Sigmoid colon (tissue), 6 donors: ENCODE measurements at regions not wholly inside any gene's neighbourhood (a gene's known extent, or its start where the extent isn't known, plus 50 kb on each side); places are given as distances from the start of the nearest gene placed in this dataset.

Experiments used
- DNase-seq: peaks from one replicate; pipeline ENCODE4 v3.0.0-alpha.2; 2019
- H3K27ac ChIP-seq, 4 donors: fragments of 200-600 bp; sonication (generic); one replicate each; pipeline ENCODE4 v1.5.1; 2016 to 2019; ENCODE audit warnings: mild to moderate bottlenecking in 1 of 4
- H3K27me3 ChIP-seq, 3 donors: fragments of 200-600 bp; sonication (generic); one replicate each; pipeline ENCODE4 v1.5.1; 2019; ENCODE audit warnings: mild to moderate bottlenecking in 1 of 3
- H3K36me3 ChIP-seq, 4 donors: fragments of 200-600 bp; sonication (generic); one replicate each; pipeline ENCODE4 v1.5.1; 2016 to 2019
- H3K4me1 ChIP-seq, 4 donors: fragments of 200-600 bp; sonication (generic); one replicate each; pipeline ENCODE4 v1.5.1; 2017 to 2019
- H3K4me3 ChIP-seq, 4 donors: fragments of 200-600 bp; sonication (generic); one replicate each; pipeline ENCODE4 v1.5.1; 2017 to 2019; ENCODE audit warnings: mild to moderate bottlenecking in 2 of 4, moderate library complexity in 1 of 4
- H3K9me3 ChIP-seq, 4 donors: fragments of 200-600 bp in 3 of 4; sonication (generic) in 3 of 4; one replicate each; pipeline versions ENCODE4 v1.5.1 to v1.6.1; 2013 to 2019
- EP300 ChIP-seq, 4 donors: sonication (generic); formaldehyde crosslinking; IDR thresholded peaks; one replicate each; pipeline ENCODE4 v1.6.1; 2017; ENCODE audit warnings: antibody characterized with exemption in 4 of 4
- POLR2A ChIP-seq, 2 donors: fragments of 450-650 bp; IDR thresholded peaks; one replicate each; pipeline ENCODE4 v1.6.1; 2016; ENCODE audit warnings: antibody characterized with exemption in 2 of 2, mild to moderate bottlenecking in 2 of 2, moderate library complexity in 2 of 2
- POLR2AphosphoS5 ChIP-seq, 4 donors: sonication (generic); formaldehyde crosslinking; IDR thresholded peaks; one replicate each; pipeline ENCODE4 v1.6.1; 2017; ENCODE audit warnings: antibody characterized with exemption in 4 of 4
- WGBS, 2 donors: extraction: QIAGEN DNeasy Blood & Tissue Kit; methylation state at CpG; one replicate each; pipeline ENCODE4 v1.1.7; 2013; 5-methylcytosine and 5-hydroxymethylcytosine counted together
- intact Hi-C: fragments of 100-400 bp; cut with DNase I; formaldehyde crosslinking; loops from one replicate; pipeline ENCODE4 v1.15.1; 2023
- TF ChIP-seq, protein P1 (sequence below), 4 experiments: fragments of 450-650 bp in 3 of 4; fragments of 200-600 bp in 1 of 4; IDR thresholded peaks; one replicate each; pipeline ENCODE4 v1.5.1; 2016 to 2019; ENCODE audit warnings: antibody characterized with exemption in 4 of 4, mild to moderate bottlenecking in 3 of 4, moderate library complexity in 2 of 4
- donor health status: healthy with polysubstance abuse.
- donor health status: healthy.

GRCh38 chr5:67341478-67341877, 144.9 kb upstream of the CD180 start:
- no peaks in the 10 kb centered on the region for H3K4me1 ChIP-seq
- intact Hi-C loops = no loop called here
- H3K9me3 ChIP-seq = no peaks in the 10 kb centered on the region
- H3K27me3 ChIP-seq = no peaks in the 10 kb centered on the region
- H3K27ac ChIP-seq = no peak overlapping the region
- no peak overlapping the region for H3K4me3 ChIP-seq
- 92% methylated on average over 2 of the region's 2 CpGs for WGBS, 2 donors
- TF ChIP-seq EP300 (IDR thresholded peaks at IDR 0.05) = no peak
- TF ChIP-seq, protein P1, sequence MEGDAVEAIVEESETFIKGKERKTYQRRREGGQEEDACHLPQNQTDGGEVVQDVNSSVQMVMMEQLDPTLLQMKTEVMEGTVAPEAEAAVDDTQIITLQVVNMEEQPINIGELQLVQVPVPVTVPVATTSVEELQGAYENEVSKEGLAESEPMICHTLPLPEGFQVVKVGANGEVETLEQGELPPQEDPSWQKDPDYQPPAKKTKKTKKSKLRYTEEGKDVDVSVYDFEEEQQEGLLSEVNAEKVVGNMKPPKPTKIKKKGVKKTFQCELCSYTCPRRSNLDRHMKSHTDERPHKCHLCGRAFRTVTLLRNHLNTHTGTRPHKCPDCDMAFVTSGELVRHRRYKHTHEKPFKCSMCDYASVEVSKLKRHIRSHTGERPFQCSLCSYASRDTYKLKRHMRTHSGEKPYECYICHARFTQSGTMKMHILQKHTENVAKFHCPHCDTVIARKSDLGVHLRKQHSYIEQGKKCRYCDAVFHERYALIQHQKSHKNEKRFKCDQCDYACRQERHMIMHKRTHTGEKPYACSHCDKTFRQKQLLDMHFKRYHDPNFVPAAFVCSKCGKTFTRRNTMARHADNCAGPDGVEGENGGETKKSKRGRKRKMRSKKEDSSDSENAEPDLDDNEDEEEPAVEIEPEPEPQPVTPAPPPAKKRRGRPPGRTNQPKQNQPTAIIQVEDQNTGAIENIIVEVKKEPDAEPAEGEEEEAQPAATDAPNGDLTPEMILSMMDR (IDR thresholded peaks at IDR 0.05) = no peak
- no peak for TF ChIP-seq POLR2A (IDR thresholded peaks at IDR 0.05)
- TF ChIP-seq POLR2AphosphoS5 (IDR thresholded peaks at IDR 0.05) = no peak
- no peak for DNase-seq
- H3K36me3 ChIP-seq = no peaks in the 10 kb centered on the region

DNA sequence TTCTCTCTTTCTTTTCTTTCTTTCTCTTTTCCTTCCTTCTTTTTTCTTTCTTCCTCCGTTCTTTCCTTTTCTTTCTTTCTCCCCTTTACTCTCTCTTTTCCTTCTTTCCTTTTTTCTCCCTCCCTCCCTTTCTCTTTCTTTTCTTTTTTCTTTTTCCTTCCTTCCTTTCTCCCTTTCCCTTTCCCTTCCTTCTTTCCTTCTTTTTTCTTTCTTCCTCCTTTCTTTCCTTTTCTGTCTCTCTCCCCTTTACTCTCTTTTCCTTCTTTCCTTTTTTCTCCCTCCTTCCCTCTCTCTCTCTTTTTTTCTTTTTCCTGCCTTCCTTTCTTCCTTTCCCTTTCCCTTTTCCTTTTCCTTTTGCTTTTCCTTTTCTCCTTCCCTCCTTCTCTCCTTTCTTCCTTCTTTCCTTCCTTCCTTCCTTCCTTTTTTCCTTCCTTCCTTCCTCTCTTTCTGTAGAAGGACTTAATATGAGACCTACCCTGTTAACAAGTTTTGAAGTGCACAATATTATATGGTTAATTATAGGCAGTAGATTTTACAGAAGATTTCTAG, 142.7 kb upstream of the CD180 start:
- Histone ChIP-seq H3K27me3 (no peaks in the 10 kb centered on the region), H3K27ac (no peak overlapping the region), H3K4me3 (no peak overlapping the region), H3K36me3 (no peaks in the 10 kb centered on the region), H3K4me1 (peaks cover 0 to 6% (median 3%) of the 10 kb centered on the region in 4 donors), H3K9me3 (no peaks in the 10 kb centered on the region)
- WGBS, 2 donors = 94 to 96% methylated on average over 1 of the region's 1 CpG
- TF ChIP-seq POLR2AphosphoS5 (IDR thresholded peaks at IDR 0.05) = no peak
- no peak for TF ChIP-seq EP300 (IDR thresholded peaks at IDR 0.05)
- TF ChIP-seq, protein P1 (IDR thresholded peaks at IDR 0.05) = no peak
- no peak for TF ChIP-seq POLR2A (IDR thresholded peaks at IDR 0.05)
- no peak for DNase-seq
- intact Hi-C loops = no loop called here

- no peaks in the 10 kb centered on the region for H3K36me3 ChIP-seq
These were observed 141.8 kb upstream of the CD180 start for GRCh38 chr5:67338421-67338820.

DNA sequence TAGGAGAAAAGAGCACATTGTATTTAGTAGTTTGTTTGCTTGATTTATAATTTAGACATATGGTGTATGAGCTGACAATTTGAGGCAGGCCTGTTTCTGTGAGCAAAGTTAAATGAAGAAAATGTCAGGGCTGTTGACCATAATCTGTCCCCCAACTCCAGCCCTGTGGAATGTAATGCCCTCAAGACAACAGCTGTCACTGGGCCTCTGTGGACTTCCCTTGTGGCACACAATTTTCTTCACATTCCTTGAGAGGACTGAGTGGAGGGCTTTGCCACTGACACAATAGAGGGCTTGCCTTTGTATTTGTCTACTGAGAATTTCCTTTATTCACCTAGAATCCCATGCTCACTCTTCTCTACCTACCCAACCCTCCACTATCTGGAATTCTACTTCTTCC, 141.2 kb upstream of the CD180 start:
- TF ChIP-seq POLR2A (IDR thresholded peaks at IDR 0.05) = no peak
- TF ChIP-seq POLR2AphosphoS5 (IDR thresholded peaks at IDR 0.05) = no peak
- TF ChIP-seq, protein P1 (IDR thresholded peaks at IDR 0.05) = no peak
- no peak for TF ChIP-seq EP300 (IDR thresholded peaks at IDR 0.05)
- Histone ChIP-seq H3K27ac (no peak overlapping the region), H3K4me3 (no peak overlapping the region), H3K9me3 (no peaks in the 10 kb centered on the region), H3K36me3 (no peaks in the 10 kb centered on the region), H3K4me1 (peaks cover 0 to 6% (median 3%) of the 10 kb centered on the region in 4 donors), H3K27me3 (no peaks in the 10 kb centered on the region)
- intact Hi-C loops = no loop called here
- no peak for DNase-seq

More at GRCh38 chr5:67338421-67338820, 141.8 kb upstream of the CD180 start:
- Histone ChIP-seq H3K4me1 (peaks cover 0 to 6% (median 3%) of the 10 kb centered on the region in 4 donors), H3K9me3 (no peaks in the 10 kb centered on the region), H3K27ac (no peak overlapping the region), H3K4me3 (no peak overlapping the region), H3K27me3 (no peaks in the 10 kb centered on the region)
- no peak for TF ChIP-seq POLR2AphosphoS5 (IDR thresholded peaks at IDR 0.05)
- TF ChIP-seq, protein P1 (IDR thresholded peaks at IDR 0.05) = no peak
- TF ChIP-seq POLR2A (IDR thresholded peaks at IDR 0.05) = no peak
- no peak for TF ChIP-seq EP300 (IDR thresholded peaks at IDR 0.05)
- intact Hi-C loops = no loop called here
- no peak for DNase-seq

DNA sequence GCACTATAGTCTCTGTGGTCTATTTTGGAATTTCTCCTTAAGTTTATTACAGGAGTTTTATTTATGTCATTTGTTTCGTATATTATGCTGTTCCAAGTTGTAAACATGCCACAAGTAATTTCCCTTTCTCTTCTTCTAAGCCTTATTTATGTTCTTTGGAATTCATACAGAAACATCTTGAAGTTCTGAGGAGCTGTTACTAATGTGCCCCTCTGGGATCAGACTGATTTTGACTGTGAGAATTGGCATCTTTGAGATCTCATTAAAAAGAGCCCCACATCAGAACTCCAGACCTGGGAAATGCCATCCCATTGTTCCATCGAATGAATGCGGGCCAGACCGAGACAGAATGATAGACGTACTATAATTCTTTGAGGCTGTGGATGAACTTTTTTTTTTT, 138.8 kb upstream of the CD180 start:
- no peak overlapping the region for H3K27ac ChIP-seq
- no peak for DNase-seq
- peaks cover 0 to 6% (median 3%) of the 10 kb centered on the region in 4 donors for H3K4me1 ChIP-seq
- H3K27me3 ChIP-seq = no peaks in the 10 kb centered on the region
- no peaks in the 10 kb centered on the region for H3K36me3 ChIP-seq
- intact Hi-C loops = no loop called here
- WGBS, 2 donors = 76 to 83% methylated on average over 5 of the region's 5 CpGs
- no peaks in the 10 kb centered on the region for H3K9me3 ChIP-seq
- H3K4me3 ChIP-seq = no peak overlapping the region
- TF ChIP-seq EP300 (IDR thresholded peaks at IDR 0.05) = no peak
- TF ChIP-seq, protein P1 (IDR thresholded peaks at IDR 0.05) = no peak
- TF ChIP-seq POLR2A (IDR thresholded peaks at IDR 0.05) = no peak
- no peak for TF ChIP-seq POLR2AphosphoS5 (IDR thresholded peaks at IDR 0.05)
